IPS-NIHi7 (cell line): ENCODE measurements at regions not wholly inside any gene's neighbourhood (a gene's known extent, or its start where the extent isn't known, plus 50 kb on each side); places are given as distances from the start of the nearest gene placed in this dataset.
"Not testable (repeated sequence)": the region's sequence is repeated elsewhere in the genome, so short reads cannot be mapped to it uniquely, and the experiment has no call there.

Experiments
- DNase-seq: peaks from one replicate; pipeline ENCODE4 v3.0.0; 2012; ENCODE audit warnings: mixed read lengths; ENCODE audit errors: extremely low spot score

GRCh38 chr16:63157818-63158217 is 1121.6 kb upstream of the CDH8 start:
- DNase-seq, result no peak

- no peak for DNase-seq
These were observed 1110.0 kb upstream of the CDH8 start for GRCh38 chr16:63146251-63146650.

- no peak for DNase-seq
These were observed 1109.2 kb upstream of the CDH8 start for GRCh38 chr16:63145411-63145810.

- DNase-seq, result no peak
These were observed 1098.8 kb upstream of the CDH8 start for GRCh38 chr16:63135069-63135468.

- no peak for DNase-seq
These were observed 1095.3 kb upstream of the CDH8 start for GRCh38 chr16:63131503-63131902.

GRCh38 chr16:63130942-63131341 is 1094.7 kb upstream of the CDH8 start:
- no peak for DNase-seq

DNA sequence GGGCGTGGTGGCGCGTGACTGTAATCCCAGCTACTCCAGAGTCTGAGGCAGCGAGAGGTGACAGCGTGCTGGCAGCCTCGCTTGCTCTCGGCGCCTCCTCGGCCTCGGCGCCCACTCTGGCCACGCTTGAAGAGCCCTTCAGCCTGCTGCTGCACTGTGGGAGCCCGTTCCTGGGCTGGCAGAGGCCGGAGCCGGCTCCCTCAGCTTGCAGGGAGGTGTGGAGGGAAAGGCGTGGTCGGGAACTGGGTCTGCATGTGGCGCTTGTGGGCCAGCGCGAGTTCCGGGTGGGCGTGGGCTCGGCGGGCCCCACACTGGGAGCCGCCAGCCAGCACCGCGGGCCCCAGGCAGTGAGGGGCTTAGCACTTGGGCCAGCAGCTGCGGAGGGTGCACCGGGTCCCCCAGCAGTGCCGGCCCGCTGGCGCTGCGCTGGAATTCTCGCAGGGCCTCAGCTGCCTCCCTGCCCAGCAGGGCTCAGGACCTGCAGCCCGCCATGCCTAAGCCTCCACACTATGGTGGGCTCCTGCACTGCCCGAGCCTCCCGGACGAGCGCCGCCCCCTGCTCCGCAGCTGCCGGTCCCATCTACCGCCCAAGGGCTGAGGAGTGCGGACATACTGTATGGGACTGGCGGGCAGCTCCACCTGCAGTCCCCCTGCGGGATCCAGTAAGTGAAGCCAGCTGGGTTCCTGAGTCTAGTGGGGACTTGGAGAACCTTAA is 1093.3 kb upstream of the CDH8 start:
- no peak for DNase-seq

DNA sequence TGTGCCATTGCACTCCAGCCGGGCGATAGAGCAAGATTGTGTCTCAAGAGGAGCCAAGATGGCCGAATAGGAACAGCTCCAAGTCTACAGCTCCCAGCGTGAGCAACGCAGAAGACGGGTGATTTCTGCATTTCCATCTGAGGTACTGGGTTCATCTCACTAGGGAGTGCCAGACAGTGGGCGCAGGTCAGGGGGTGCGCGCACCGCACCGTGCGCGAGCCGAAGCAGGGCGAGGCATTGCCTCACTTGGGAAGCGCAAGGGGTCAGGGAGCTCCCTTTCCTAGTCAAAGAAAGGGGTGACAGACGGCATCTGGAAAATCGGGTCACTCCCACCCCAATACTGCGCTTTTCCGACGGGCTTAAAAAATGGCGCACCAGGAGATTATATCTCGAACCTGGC is 1083.7 kb upstream of the CDH8 start:
- not testable (repeated sequence) for DNase-seq

GRCh38 chr16:63100082-63100481 is 1063.8 kb upstream of the CDH8 start:
- no peak for DNase-seq

DNA sequence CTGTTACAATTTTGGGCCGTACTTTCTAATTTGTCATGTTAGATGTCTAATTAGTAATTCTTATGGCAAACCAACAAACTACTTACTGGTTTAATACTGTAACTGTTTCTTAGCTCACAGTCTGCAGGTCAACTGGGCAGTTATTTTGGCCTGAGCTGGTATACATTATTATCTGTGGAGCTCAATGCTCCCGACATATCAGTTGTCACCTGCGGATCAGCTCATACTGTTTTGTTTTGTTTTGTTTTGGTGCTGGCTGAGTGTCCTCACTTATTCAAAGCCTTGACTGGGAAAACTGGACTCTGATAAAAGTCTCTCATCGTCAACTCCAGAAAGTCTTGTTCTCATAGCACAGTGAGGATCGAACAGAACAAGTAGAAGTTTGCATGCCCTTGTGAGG is 1060.6 kb upstream of the CDH8 start:
- no peak for DNase-seq

- DNase-seq, result no peak
These were observed 1056.5 kb upstream of the CDH8 start for GRCh38 chr16:63092736-63093135.

DNA sequence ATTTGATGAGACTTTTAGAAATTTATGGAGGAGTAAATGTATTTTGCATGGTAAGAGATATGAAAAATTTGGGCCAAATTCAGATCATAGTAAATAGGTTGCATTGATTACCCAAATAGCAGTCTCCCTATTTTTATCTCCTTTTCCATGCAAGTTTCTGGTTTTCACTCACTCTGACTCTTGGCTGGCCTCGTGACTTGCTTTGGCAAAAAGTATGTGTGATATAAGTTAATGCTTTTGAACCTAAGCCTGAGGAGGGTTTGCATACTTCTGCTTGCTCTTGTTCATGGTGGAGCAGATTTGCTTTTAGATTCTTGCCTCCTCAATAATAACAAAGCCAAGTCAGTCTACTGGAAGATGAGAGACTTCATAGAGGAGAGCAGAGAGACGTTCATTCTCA is 1045.9 kb upstream of the CDH8 start:
- DNase-seq, result no peak

- no peak for DNase-seq
These were observed 1044.5 kb upstream of the CDH8 start for GRCh38 chr16:63080746-63081145.

GRCh38 chr16:63069047-63069446 is 1032.8 kb upstream of the CDH8 start:
- DNase-seq, result no peak

- DNase-seq, result no peak
These were observed 1030.9 kb upstream of the CDH8 start for GRCh38 chr16:63067141-63067540.

DNA sequence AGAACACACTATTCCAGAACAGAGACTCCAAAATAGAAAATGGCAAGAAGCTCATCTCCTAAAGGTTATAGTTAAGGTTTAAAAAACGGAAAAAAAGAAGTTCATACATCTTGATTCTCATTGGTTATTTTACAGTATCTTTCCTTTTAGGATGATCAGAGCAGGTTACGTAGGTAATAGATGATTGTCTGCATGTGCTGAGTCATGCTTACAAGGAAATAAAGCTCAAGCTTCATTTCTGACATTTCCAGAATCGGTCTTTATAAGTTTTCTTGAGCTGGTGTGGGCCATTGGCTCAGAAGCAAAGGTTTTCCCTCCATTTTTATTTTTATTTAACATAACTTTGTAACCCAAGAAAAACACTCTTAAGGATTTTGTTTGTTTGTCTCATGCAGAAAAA is 1030.3 kb upstream of the CDH8 start:
- DNase-seq, result no peak

- peak; percentile 17 for DNase-seq
These were observed 1025.1 kb upstream of the CDH8 start for GRCh38 chr16:63061319-63061718.

DNA sequence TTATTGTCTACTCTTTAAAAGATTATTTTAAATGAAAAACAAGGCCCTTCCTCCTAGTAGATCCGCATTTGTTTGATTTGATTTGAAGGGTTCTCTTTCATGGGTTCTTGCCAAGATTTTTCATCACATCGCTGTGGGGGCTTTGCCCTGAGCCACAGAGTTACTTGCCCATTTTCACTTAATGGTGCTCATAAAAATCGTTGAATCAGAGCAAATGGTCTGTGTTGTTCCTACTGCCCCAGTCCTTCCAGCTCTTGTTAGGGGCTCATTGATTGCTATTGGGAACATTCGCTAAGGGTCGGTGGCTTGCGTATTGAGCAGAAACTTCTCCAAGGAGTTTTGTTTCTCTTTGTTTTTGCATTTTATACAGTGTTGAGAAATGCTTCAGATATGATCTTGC is 1023.4 kb upstream of the CDH8 start:
- DNase-seq, result no peak

GRCh38 chr16:63057341-63057740 is 1021.1 kb upstream of the CDH8 start:
- DNase-seq, result no peak

GRCh38 chr16:63050391-63050790 is 1014.2 kb upstream of the CDH8 start:
- DNase-seq, result no peak

- DNase-seq, result no peak
These were observed 1002.3 kb upstream of the CDH8 start for GRCh38 chr16:63038397-63039106.

GRCh38 chr16:63037761-63038396 is 1001.6 kb upstream of the CDH8 start:
- DNase-seq, result no peak

DNA sequence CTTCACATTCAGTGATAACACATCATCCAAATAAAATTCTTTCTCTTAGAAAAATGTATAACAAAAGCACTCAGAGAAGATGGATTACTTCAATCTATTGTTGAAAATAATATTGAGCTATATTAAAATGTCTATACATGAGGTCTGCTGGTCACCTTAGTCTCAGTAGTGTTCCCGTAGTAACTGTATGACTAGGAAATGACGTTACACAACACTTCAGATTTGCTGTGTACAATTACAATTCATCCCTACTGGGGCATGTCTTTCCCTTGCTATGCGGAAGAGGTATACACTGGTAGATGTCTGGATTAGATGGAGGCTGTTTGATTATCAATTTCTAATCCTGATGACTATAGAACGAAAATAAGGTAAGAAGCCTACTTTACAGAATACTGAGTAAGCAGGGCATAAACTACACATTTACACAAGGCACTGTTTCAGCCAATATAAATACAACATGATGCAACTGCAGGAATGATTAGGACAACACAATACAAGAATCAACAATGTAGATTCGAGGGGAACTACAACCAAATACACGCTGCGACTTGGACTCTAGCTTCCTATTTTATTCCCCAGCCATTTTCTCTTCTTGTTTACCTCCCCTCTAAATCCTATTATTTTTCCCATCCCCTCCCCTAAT is 982.5 kb upstream of the CDH8 start:
- DNase-seq, result no peak
